WTC11 (cell line): ENCODE measurements at regions not wholly inside any gene's neighbourhood (a gene's known extent, or its start where the extent isn't known, plus 50 kb on each side); places are given as distances from the start of the nearest gene placed in this dataset.

Experiments
- ATAC-seq: fragments of 200-7000 bp; cut with Tn5 transposase; 2 replicates; pipeline ENCODE4 v1.10.0; 2021; ENCODE audit warnings: mild to moderate bottlenecking, moderate library complexity
- CTCF ChIA-PET: fragments of 300-600 bp; sonication (Branson Sonifier 250); formaldehyde crosslinking; loops from one replicate; lab custom pipeline; 2021; ENCODE audit warnings: antibody characterized with exemption; lab: Charles Lee
- POLR2A ChIA-PET: fragments of 350-600 bp; sonication (Branson Sonifier 250); formaldehyde crosslinking; loops from one replicate; lab custom pipeline; 2021; ENCODE audit warnings: antibody characterized with exemption; lab: Charles Lee
- DNase-seq: peaks from one replicate; pipeline ENCODE4 v3.0.0; 2021; ENCODE audit warnings: low spot score
- H3K27ac Mint-ChIP-seq: 2 replicates; pipeline ENCODE4 v1.8.0; 2021; ENCODE audit warnings: mixed read lengths
- H3K27me3 Mint-ChIP-seq: 2 replicates; pipeline ENCODE4 v1.8.0; 2021; ENCODE audit warnings: low read depth, mild to moderate bottlenecking, moderate library complexity, mixed read lengths
- H3K36me3 Mint-ChIP-seq: 2 replicates; pipeline ENCODE4 v1.8.0; 2021; ENCODE audit warnings: mixed read lengths
- H3K4me1 Mint-ChIP-seq: 2 replicates; pipeline ENCODE4 v1.8.0; 2022; ENCODE audit warnings: mixed read lengths
- H3K4me3 Mint-ChIP-seq: 2 replicates; pipeline ENCODE4 v1.8.0; 2021; ENCODE audit warnings: mild to moderate bottlenecking, moderate library complexity, mixed read lengths
- H3K9me3 Mint-ChIP-seq: 2 replicates; pipeline ENCODE4 v1.8.0; 2021; ENCODE audit warnings: mixed read lengths
- AFF4 ChIP-seq: sonication (generic); formaldehyde crosslinking; IDR thresholded peaks from 2 replicates; pipeline ENCODE4 v1.8.1; 2023; ENCODE audit warnings: mild to moderate bottlenecking, missing genetic modification reagents, borderline replicate concordance
- ATF3 ChIP-seq: sonication (generic); formaldehyde crosslinking; conservative IDR thresholded peaks from 2 replicates; pipeline ENCODE4 v1.8.1; 2022; ENCODE audit warnings: mild to moderate bottlenecking, missing genetic modification reagents
- CREB1 ChIP-seq: sonication (generic); formaldehyde crosslinking; IDR thresholded peaks from 2 replicates; pipeline ENCODE4 v1.8.0; 2023; ENCODE audit warnings: mild to moderate bottlenecking, missing genetic modification reagents
- E2F1 ChIP-seq: sonication (generic); formaldehyde crosslinking; IDR thresholded peaks from 2 replicates; pipeline ENCODE4 v1.8.0; 2022; ENCODE audit warnings: mild to moderate bottlenecking, missing genetic modification reagents
- ELF4 ChIP-seq: sonication (generic); formaldehyde crosslinking; IDR thresholded peaks from 2 replicates; pipeline ENCODE4 v1.8.1; 2022; ENCODE audit warnings: low read depth, mild to moderate bottlenecking, moderate library complexity, missing genetic modification reagents
- HMGA2 ChIP-seq: fragments of 250-450 bp; sonication (Bioruptor Pico); IDR thresholded peaks from 2 replicates; pipeline ENCODE4 v1.4.0; 2021; ENCODE audit warnings: mild to moderate bottlenecking, moderate library complexity
- HMGXB4 ChIP-seq: sonication (generic); formaldehyde crosslinking; IDR thresholded peaks from 2 replicates; pipeline ENCODE4 v1.8.1; 2023; ENCODE audit warnings: mild to moderate bottlenecking, moderate library complexity, missing genetic modification reagents
- MYBL2 ChIP-seq: sonication (generic); formaldehyde crosslinking; IDR thresholded peaks from 2 replicates; pipeline ENCODE4 v1.8.1; 2023; ENCODE audit warnings: mild to moderate bottlenecking, moderate library complexity, missing genetic modification reagents
- RORB ChIP-seq: fragments of 250-450 bp; sonication (Bioruptor Pico); IDR thresholded peaks from 2 replicates; pipeline ENCODE4 v1.9.0; 2021; ENCODE audit warnings: mild to moderate bottlenecking
- USF2 ChIP-seq: sonication (generic); formaldehyde crosslinking; IDR thresholded peaks from 2 replicates; pipeline ENCODE4 v1.8.1; 2023; ENCODE audit warnings: mild to moderate bottlenecking, missing genetic modification reagents, moderate library complexity
- ZNF425 ChIP-seq: fragments of 250-450 bp; sonication (Bioruptor Pico); conservative IDR thresholded peaks from 2 replicates; pipeline ENCODE4 v1.9.0; 2021; ENCODE audit warnings: mild to moderate bottlenecking
- ZNF671 ChIP-seq: fragments of 250-450 bp; sonication (Bioruptor Pico); IDR thresholded peaks from 2 replicates; pipeline ENCODE4 v1.8.0; 2021; ENCODE audit warnings: mild to moderate bottlenecking

GRCh38 chr9:113822315-113822714 lies 53.8 kb upstream of the ZNF618 start (continued):
- no peak for TF ChIP-seq E2F1 (CRISPR knock-in tag)
- no peak for TF ChIP-seq MYBL2 (CRISPR knock-in tag)
- no peak for TF ChIP-seq ATF3
- TF ChIP-seq HMGXB4 (CRISPR knock-in tag): no peak
- TF ChIP-seq, all 79 proteins: peak for 0

- Mint-ChIP-seq H3K4me1 (no peaks in the 10 kb centered on the region), H3K36me3 (no peaks in the 10 kb centered on the region), H3K4me3 (no peak overlapping the region), H3K27me3 (peaks cover 21% of the 10 kb centered on the region), H3K9me3 (peaks cover 14% of the 10 kb centered on the region), H3K27ac (no peak overlapping the region)
- no peak for TF ChIP-seq HMGA2 (CRISPR knock-in tag)
- TF ChIP-seq RORB (CRISPR knock-in tag): no peak
- no peak for TF ChIP-seq ZNF425 (CRISPR knock-in tag)
- TF ChIP-seq ZNF671 (CRISPR knock-in tag): no peak
- no peak for TF ChIP-seq CREB1 (CRISPR knock-in tag)
- no peak for TF ChIP-seq AFF4 (CRISPR knock-in tag)
- TF ChIP-seq MYBL2 (CRISPR knock-in tag): no peak
- TF ChIP-seq USF2 (CRISPR knock-in tag): no peak
- no peak for TF ChIP-seq ELF4 (CRISPR knock-in tag)
- ChIA-PET POLR2A (no interaction called here), CTCF (no interaction called here)
- ATAC-seq: no peak
- DNase-seq: no peak
These were observed 52.7 kb upstream of the ZNF618 start for GRCh38 chr9:113823421-113823820.
